ENCODE measurements at regions not wholly inside any gene's neighbourhood (a gene's known extent, or its start where the extent isn't known, plus 50 kb on each side); places are given as distances from the start of the nearest gene placed in this dataset.

- TF ChIP-seq CTCF (IDR thresholded peaks at IDR 0.05) = no peak
- TF ChIP-seq ZFX (IDR thresholded peaks at IDR 0.05; ENCODE audit: borderline replicate concordance) = no peak
Observed at GRCh38 chr1:58361134-58361533, 185.4 kb downstream of the OMA1 start.

Data from 22Rv1 (cell line).